ENCODE measurements at regions not wholly inside any gene's neighbourhood (a gene's known extent, or its start where the extent isn't known, plus 50 kb on each side); places are given as distances from the start of the nearest gene placed in this dataset.

GRCh38 chr10:128551475-128551874 is 425.3 kb upstream of the MKI67 start:
- no peak for TF ChIP-seq POLR2A (IDR thresholded peaks at IDR 0.05; ENCODE audit: low read length)
- no peak for TF ChIP-seq GATA1 (IDR thresholded peaks at IDR 0.05; ENCODE audit: low read depth, low read length)

Data from erythroblast (primary cell).